H1 (cell line): ENCODE measurements at regions not wholly inside any gene's neighbourhood (a gene's known extent, or its start where the extent isn't known, plus 50 kb on each side); places are given as distances from the start of the nearest gene placed in this dataset.

Source experiments
- CTCF ChIA-PET: fragments of 300-600 bp; sonication (Branson Sonifier 250); formaldehyde crosslinking; loops from one replicate; lab custom pipeline; 2021; ENCODE audit not compliant: partially characterized antibody; lab: Charles Lee
- POLR2A ChIA-PET: fragments of 300-600 bp; sonication (Branson Sonifier 250); formaldehyde crosslinking; loops from one replicate; lab custom pipeline; 2021; ENCODE audit warnings: inconsistent platforms; ENCODE audit not compliant: partially characterized antibody; lab: Charles Lee
- DNase-seq, 2 experiments: peaks; one replicate each; pipeline versions ENCODE4 v3.0.0 to v3.0.0-alpha.2; 2010 to 2022; ENCODE audit warnings: low spot score in 2 of 2, low read depth in 1 of 2, mixed read lengths in 1 of 2
- FAIRE-seq: peaks from 2 replicates; lab custom pipeline; 2011; peaks lifted over from hg19 to GRCh38; lab: Jason Lieb, UNC
- H2AFZ ChIP-seq: 2 replicates; pipeline ENCODE4 v1.8.1; 2012; ENCODE audit warnings: low read length, inconsistent platforms
- H2AK5ac ChIP-seq: 2 replicates; pipeline ENCODE4 v1.6.1; 2013; ENCODE audit warnings: low read depth, low read length
- H2BK120ac ChIP-seq: replicated peaks from 2 replicates; pipeline ENCODE3; 2013; ENCODE audit warnings: low read depth, low read length, inconsistent platforms
- H2BK12ac ChIP-seq: 2 replicates; pipeline ENCODE4 v1.6.1; 2013; ENCODE audit warnings: low read depth, low read length
- H2BK15ac ChIP-seq: 2 replicates; pipeline ENCODE4 v1.6.1; 2013; ENCODE audit warnings: low read length
- H2BK20ac ChIP-seq: 2 replicates; pipeline ENCODE4 v1.6.1; 2013; ENCODE audit warnings: low read length
- H2BK5ac ChIP-seq: 2 replicates; pipeline ENCODE4 v1.6.1; 2013; ENCODE audit warnings: low read depth, low read length
- H3K14ac ChIP-seq: 2 replicates; pipeline ENCODE4 v1.6.1; 2013; ENCODE audit warnings: inconsistent platforms; ENCODE audit not compliant: insufficient read length
- H3K18ac ChIP-seq: 2 replicates; pipeline ENCODE4 v1.6.1; 2013; ENCODE audit warnings: low read length; ENCODE audit errors: extremely low read depth
- H3K23ac ChIP-seq: 2 replicates; pipeline ENCODE4 v1.6.1; 2013; ENCODE audit warnings: inconsistent platforms; ENCODE audit not compliant: insufficient read length
- H3K23me2 ChIP-seq: 2 replicates; pipeline ENCODE4 v1.6.1; 2013; ENCODE audit warnings: low read depth, low read length
- H3K27ac ChIP-seq: 2 replicates; pipeline ENCODE4 v1.6.1; 2011; ENCODE audit warnings: low read depth, low read length, inconsistent platforms
- H3K27me3 ChIP-seq, 4 experiments: replicated peaks in 1 of 4; 1 replicate in 1 of 4; 2 replicates in 3 of 4; pipeline versions ENCODE4 v1.6.1 to v1.8.1; 2011 to 2013; ENCODE audit warnings: low read length in 3 of 4, mild to moderate bottlenecking in 3 of 4, inconsistent platforms in 2 of 4, mixed read lengths in 2 of 4, moderate library complexity in 1 of 4; ENCODE audit not compliant: control insufficient read depth in 3 of 4, insufficient read depth in 3 of 4; ENCODE audit errors: extremely low read depth in 1 of 4
- H3K36me3 ChIP-seq, 4 experiments: 2 replicates each; pipeline versions ENCODE4 v1.6.1 to v1.8.1; 2011 to 2013; ENCODE audit warnings: mild to moderate bottlenecking in 4 of 4, low read length in 3 of 4, moderate library complexity in 2 of 4, control low read depth in 1 of 4, inconsistent platforms in 1 of 4; ENCODE audit not compliant: insufficient read depth in 4 of 4, control insufficient read depth in 2 of 4
- H3K4ac ChIP-seq: replicated peaks from 2 replicates; pipeline ENCODE3; 2013; ENCODE audit warnings: low read length, low read depth, mixed read lengths, inconsistent platforms; ENCODE audit not compliant: insufficient read length
- H3K4me1 ChIP-seq, 4 experiments: replicated peaks in 1 of 4; 1 replicate in 1 of 4; 2 replicates in 3 of 4; pipeline versions ENCODE4 v1.6.1 to v1.8.1; 2011 to 2013; ENCODE audit warnings: low read length in 3 of 4, inconsistent platforms in 2 of 4, mixed read lengths in 1 of 4; ENCODE audit not compliant: insufficient read depth in 4 of 4, control insufficient read depth in 3 of 4
- H3K4me2 ChIP-seq, 2 experiments: 2 replicates each; pipeline versions ENCODE4 v1.6.1 to v1.8.1; 2011 to 2013; ENCODE audit warnings: low read depth in 2 of 2, low read length in 2 of 2, control low read depth in 1 of 2, inconsistent platforms in 1 of 2, mild to moderate bottlenecking in 1 of 2; ENCODE audit not compliant: insufficient read depth in 1 of 2
- H3K4me3 ChIP-seq, 4 experiments: fragments of 200-600, 300-600 bp in 1 of 4; sonication (generic), shearing (Covaris generic), sonication (Bioruptor Twin) in 1 of 4; 2 replicates each; pipeline versions ENCODE4 v1.5.1 to v1.8.1; 2011 to 2016; ENCODE audit warnings: low read length in 4 of 4, low read depth in 3 of 4, control low read depth in 2 of 4, inconsistent platforms in 2 of 4, mild to moderate bottlenecking in 2 of 4, mixed read lengths in 1 of 4, moderate library complexity in 1 of 4; ENCODE audit not compliant: insufficient read depth in 2 of 4; ENCODE audit errors: extremely low read depth in 1 of 4
- H3K56ac ChIP-seq: replicated peaks from 2 replicates; pipeline ENCODE3; 2013; ENCODE audit warnings: low read depth, mild to moderate bottlenecking, mixed read lengths, low read length, inconsistent platforms; ENCODE audit not compliant: insufficient read length
- H3K79me1 ChIP-seq: 2 replicates; pipeline ENCODE4 v1.6.1; 2013; ENCODE audit warnings: low read depth, low read length, control low read depth
- H3K79me2 ChIP-seq, 2 experiments: 2 replicates each; pipeline versions ENCODE4 v1.6.1 to v1.8.1; 2012 to 2013; ENCODE audit warnings: low read length in 2 of 2, mild to moderate bottlenecking in 2 of 2, inconsistent platforms in 1 of 2; ENCODE audit not compliant: insufficient read depth in 2 of 2, control insufficient read depth in 1 of 2
- H3K9ac ChIP-seq, 4 experiments: replicated peaks in 1 of 4; 1 replicate in 1 of 4; 2 replicates in 3 of 4; pipeline versions ENCODE4 v1.6.1 to v1.8.1; 2011 to 2013; ENCODE audit warnings: low read depth in 3 of 4, low read length in 3 of 4, control low read depth in 2 of 4, mild to moderate bottlenecking in 2 of 4, moderate library complexity in 2 of 4, inconsistent platforms in 1 of 4; ENCODE audit errors: extremely low read depth in 1 of 4
- H3K9me3 ChIP-seq, 2 experiments: 2 replicates each; pipeline versions ENCODE4 v1.6.1 to v1.8.1; 2012 to 2013; ENCODE audit warnings: mild to moderate bottlenecking in 2 of 2, moderate library complexity in 2 of 2, control low read depth in 1 of 2, inconsistent platforms in 1 of 2, low read depth in 1 of 2, low read length in 1 of 2, mixed read lengths in 1 of 2; ENCODE audit not compliant: insufficient read depth in 2 of 2
- H4K20me1 ChIP-seq, 2 experiments: replicated peaks in 1 of 2; 2 replicates each; pipeline versions ENCODE3 to v1.8.1; 2011 to 2013; ENCODE audit warnings: inconsistent platforms in 2 of 2, low read length in 2 of 2, mild to moderate bottlenecking in 1 of 2; ENCODE audit not compliant: insufficient read depth in 2 of 2, control insufficient read depth in 1 of 2
- H4K5ac ChIP-seq: 2 replicates; pipeline ENCODE4 v1.6.1; 2013; ENCODE audit warnings: low read length, low read depth, mixed read lengths, inconsistent platforms; ENCODE audit not compliant: insufficient read length
- H4K8ac ChIP-seq: 2 replicates; pipeline ENCODE4 v1.8.0; 2013; ENCODE audit warnings: mild to moderate bottlenecking, moderate library complexity, low read length, inconsistent platforms; ENCODE audit not compliant: insufficient read depth; ENCODE audit errors: extremely low read depth
- H4K91ac ChIP-seq: replicated peaks from 2 replicates; pipeline ENCODE3; 2013; ENCODE audit warnings: low read length, mixed read lengths, inconsistent platforms; ENCODE audit not compliant: insufficient read length
- CHD1 ChIP-seq: IDR thresholded peaks from 2 replicates; pipeline ENCODE4 v1.6.1; 2012; ENCODE audit warnings: low read depth, low read length, improper control_type of control experiment
- JUND ChIP-seq: IDR thresholded peaks from 2 replicates; pipeline ENCODE4 v1.6.1; 2011; ENCODE audit warnings: mild to moderate bottlenecking, improper control_type of control experiment, low read length
- NRF1 ChIP-seq: IDR thresholded peaks from 2 replicates; pipeline ENCODE4 v1.6.1; 2011; ENCODE audit warnings: mild to moderate bottlenecking, low read depth, low read length, improper control_type of control experiment
- SP2 ChIP-seq: IDR thresholded peaks from 2 replicates; pipeline ENCODE4 v1.6.1; 2012; ENCODE audit warnings: mild to moderate bottlenecking, low read length, inconsistent platforms
- SP4 ChIP-seq: IDR thresholded peaks from 2 replicates; pipeline ENCODE4 v1.6.1; 2012; ENCODE audit warnings: low read length, inconsistent platforms
- SRF ChIP-seq: IDR thresholded peaks from 2 replicates; pipeline ENCODE4 v1.6.1; 2011; ENCODE audit warnings: mild to moderate bottlenecking, low read depth, low read length, moderate library complexity
- USF2 ChIP-seq: IDR thresholded peaks from 2 replicates; pipeline ENCODE4 v1.6.1; 2011; ENCODE audit warnings: low read length, improper control_type of control experiment
- WGBS, 2 experiments: shearing (Covaris generic) in 1 of 2; methylation state at CpG; one replicate each; pipeline versions ENCODE4 v1.1.6 to v1.1.7; 2013 to 2015; ENCODE audit warnings: low lambda C conversion rate in 2 of 2, mixed read lengths in 2 of 2, inconsistent platforms in 1 of 2, low coverage in 1 of 2, missing lambda C conversion rate in 1 of 2; ENCODE audit not compliant: insufficient replicate concordance in 2 of 2, insufficient coverage in 1 of 2, insufficient read length in 1 of 2; ENCODE audit errors: extremely low coverage in 1 of 2, missing lambda C conversion rate in 1 of 2; 5-methylcytosine and 5-hydroxymethylcytosine counted together
- TF ChIP-seq, protein P1 (sequence below): IDR thresholded peaks from 2 replicates; pipeline ENCODE4 v1.6.1; 2012; ENCODE audit warnings: inconsistent platforms

DNA sequence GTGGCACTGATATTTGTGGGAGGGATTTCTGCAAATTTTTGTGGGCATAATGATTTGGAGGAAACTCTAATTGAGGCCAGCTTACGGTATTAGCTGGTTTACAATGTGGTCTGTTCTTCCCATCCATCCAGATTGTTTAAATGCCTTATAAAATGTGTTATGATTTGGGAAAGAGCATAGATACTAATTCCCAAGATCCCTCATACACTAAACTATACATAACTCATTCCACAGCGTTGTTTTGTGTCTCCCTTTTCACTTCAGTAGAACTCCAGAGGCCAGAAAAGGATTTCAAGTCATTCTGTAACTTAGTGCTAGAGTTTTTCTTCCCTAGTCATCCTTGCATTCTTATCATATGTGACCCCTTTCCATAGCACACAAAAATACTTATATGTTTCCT, 292.6 kb upstream of the NT5E start:
- no peak for DNase-seq
- Histone ChIP-seq H2BK12ac (no peak overlapping the region), H2AFZ (no peak overlapping the region), H3K27me3 (no peaks in the 10 kb centered on the region), H3K56ac (no peak overlapping the region), H3K23me2 (no peaks in the 10 kb centered on the region), H4K8ac (no peak overlapping the region), H3K4me3 (no peak overlapping the region), H3K14ac (no peak overlapping the region), H3K27ac (no peak overlapping the region), H4K5ac (no peak overlapping the region), H2AK5ac (no peak overlapping the region), H3K23ac (no peak overlapping the region), H2BK120ac (no peak overlapping the region), H3K36me3 (no peaks in the 10 kb centered on the region), H3K4ac (no peak overlapping the region)
- TF ChIP-seq SP4 (no peak), NRF1 (no peak), SP2 (no peak), JUND (no peak), USF2 (no peak), SRF (no peak), CHD1 (no peak)
- TF ChIP-seq, protein P1, sequence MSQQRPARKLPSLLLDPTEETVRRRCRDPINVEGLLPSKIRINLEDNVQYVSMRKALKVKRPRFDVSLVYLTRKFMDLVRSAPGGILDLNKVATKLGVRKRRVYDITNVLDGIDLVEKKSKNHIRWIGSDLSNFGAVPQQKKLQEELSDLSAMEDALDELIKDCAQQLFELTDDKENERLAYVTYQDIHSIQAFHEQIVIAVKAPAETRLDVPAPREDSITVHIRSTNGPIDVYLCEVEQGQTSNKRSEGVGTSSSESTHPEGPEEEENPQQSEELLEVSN, result no peak
- TF ChIP-seq, all 59 proteins: peak for 0
- Histone ChIP-seq H4K91ac (no peak overlapping the region), H2BK5ac (no peak overlapping the region), H4K20me1 (no peaks in the 10 kb centered on the region), H3K79me2 (no peaks in the 10 kb centered on the region), H2BK20ac (no peak overlapping the region), H3K79me1 (no peaks in the 10 kb centered on the region), H3K4me1 (no peaks in the 10 kb centered on the region), H3K9ac (no peak overlapping the region), H2BK15ac (no peak overlapping the region), H3K18ac (no peak overlapping the region), H3K4me2 (no peak overlapping the region), H3K9me3 (no peaks in the 10 kb centered on the region)
- 91% methylated on average over 2 of the region's 2 CpGs; no CpG with 5 or more reads in 1 of the 2 experiments for WGBS, 2 experiments
- FAIRE-seq, result no peak
- ChIA-PET POLR2A (no interaction called here), CTCF (no interaction called here)
